ENCODE measurements at regions not wholly inside any gene's neighbourhood (a gene's known extent, or its start where the extent isn't known, plus 50 kb on each side); places are given as distances from the start of the nearest gene placed in this dataset.
A peak's percentile ranks its signal among the peaks of the same experiment; 100 is the strongest.

DNA sequence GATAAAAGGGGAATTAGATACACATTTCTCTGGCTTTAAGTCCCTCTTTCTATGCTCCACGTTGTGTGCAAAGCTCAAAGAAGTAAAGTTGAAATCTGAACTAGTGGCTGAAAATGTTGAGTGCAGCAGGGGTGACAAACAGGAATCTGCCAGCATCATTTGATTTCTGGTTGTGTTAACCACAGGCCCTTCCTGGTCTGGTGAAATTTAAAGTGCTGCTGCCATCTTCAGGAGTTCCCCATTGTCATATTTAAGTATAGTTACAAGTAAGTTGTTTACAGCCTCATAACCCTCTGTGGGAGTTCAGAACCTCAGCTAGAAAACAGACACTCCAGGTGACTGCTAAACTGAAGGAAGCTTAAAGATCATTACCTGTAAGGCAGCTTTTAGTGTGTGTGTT, 90.9 kb upstream of the CCDC196 start:
- intact Hi-C loops (cut with DNase I), result no loop called here

DNA sequence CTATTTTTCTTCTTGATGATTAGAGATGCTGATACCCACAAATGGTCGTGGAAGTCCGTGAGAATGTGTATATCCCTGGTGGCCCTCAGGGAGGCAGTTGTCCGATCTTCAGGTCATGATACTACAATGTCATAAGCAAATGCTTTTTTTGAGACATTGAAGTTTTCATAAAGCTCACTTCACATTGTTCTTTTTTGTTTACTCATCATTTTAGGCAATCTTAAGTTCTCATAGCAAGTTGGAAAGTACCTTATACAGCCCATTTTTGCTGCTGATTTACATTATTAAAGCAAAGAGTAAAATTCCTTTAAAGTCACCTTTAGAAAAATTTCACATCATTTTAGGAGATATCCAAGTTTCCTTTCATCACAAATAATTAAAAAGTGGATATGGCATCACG, 90.0 kb upstream of the CCDC196 start:
- intact Hi-C loops (cut with DNase I), result no loop called here

More for the DNA sequence above, 90.9 kb upstream of the CCDC196 start:
- H3K4me3 ChIP-seq, result no peak overlapping the region
- DNase-seq, result no peak
- no peaks in the 10 kb centered on the region for H3K27me3 ChIP-seq
- H3K36me3 ChIP-seq (replicated peaks in 1 of 2), result no peaks in the 10 kb centered on the region
- H3K27ac ChIP-seq, result no peak overlapping the region
- no peaks in the 10 kb centered on the region for H3K4me1 ChIP-seq (replicated peaks in 1 of 2)
- WGBS, 4 donors, result 15 to 64% (median 46%) methylated on average over 1 of the region's 1 CpG
- no peaks in the 10 kb centered on the region for H3K9me3 ChIP-seq (replicated peaks in 1 of 3)
- TF ChIP-seq, protein P1, sequence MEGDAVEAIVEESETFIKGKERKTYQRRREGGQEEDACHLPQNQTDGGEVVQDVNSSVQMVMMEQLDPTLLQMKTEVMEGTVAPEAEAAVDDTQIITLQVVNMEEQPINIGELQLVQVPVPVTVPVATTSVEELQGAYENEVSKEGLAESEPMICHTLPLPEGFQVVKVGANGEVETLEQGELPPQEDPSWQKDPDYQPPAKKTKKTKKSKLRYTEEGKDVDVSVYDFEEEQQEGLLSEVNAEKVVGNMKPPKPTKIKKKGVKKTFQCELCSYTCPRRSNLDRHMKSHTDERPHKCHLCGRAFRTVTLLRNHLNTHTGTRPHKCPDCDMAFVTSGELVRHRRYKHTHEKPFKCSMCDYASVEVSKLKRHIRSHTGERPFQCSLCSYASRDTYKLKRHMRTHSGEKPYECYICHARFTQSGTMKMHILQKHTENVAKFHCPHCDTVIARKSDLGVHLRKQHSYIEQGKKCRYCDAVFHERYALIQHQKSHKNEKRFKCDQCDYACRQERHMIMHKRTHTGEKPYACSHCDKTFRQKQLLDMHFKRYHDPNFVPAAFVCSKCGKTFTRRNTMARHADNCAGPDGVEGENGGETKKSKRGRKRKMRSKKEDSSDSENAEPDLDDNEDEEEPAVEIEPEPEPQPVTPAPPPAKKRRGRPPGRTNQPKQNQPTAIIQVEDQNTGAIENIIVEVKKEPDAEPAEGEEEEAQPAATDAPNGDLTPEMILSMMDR (IDR thresholded peaks at IDR 0.05), result no peak
- no peak for TF ChIP-seq POLR2A (IDR thresholded peaks at IDR 0.05)

DNA sequence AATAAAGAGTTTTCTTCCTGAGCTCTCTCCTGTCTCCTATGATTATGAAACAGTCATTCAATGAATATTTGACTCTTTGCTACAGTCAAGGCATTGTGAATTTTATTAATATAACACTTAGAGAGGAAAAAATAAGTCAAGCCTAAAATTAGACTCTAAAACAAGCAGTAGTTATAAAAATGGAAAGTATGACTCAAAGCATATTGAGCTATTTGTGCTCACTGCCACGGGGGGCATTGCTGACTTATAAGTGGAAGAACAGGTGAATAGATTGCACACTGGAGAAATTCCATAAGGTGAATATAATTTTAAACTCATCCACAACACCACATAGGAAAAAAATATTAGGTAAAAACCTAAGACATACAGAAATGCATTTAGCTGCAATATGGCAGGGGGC, 87.7 kb upstream of the CCDC196 start:
- WGBS, 4 donors, result 61 to 70% (median 64%) methylated on average over 1 of the region's 1 CpG
- no peak overlapping the region for H3K4me3 ChIP-seq
- DNase-seq, result no peak
- no peaks in the 10 kb centered on the region for H3K9me3 ChIP-seq (replicated peaks in 1 of 3)
- intact Hi-C loops (cut with DNase I), result no loop called here
- H3K36me3 ChIP-seq (replicated peaks in 1 of 2), result no peaks in the 10 kb centered on the region
- TF ChIP-seq, protein P1 (IDR thresholded peaks at IDR 0.05), result no peak
- no peak for TF ChIP-seq POLR2A (IDR thresholded peaks at IDR 0.05)
- no peaks in the 10 kb centered on the region for H3K27me3 ChIP-seq
- H3K4me1 ChIP-seq (replicated peaks in 1 of 2), result no peaks in the 10 kb centered on the region
- no peak overlapping the region for H3K27ac ChIP-seq

More for the DNA sequence above, 90.0 kb upstream of the CCDC196 start:
- Histone ChIP-seq H3K4me3 (no peak overlapping the region), H3K4me1 (replicated peaks in 1 of 2) (no peaks in the 10 kb centered on the region), H3K36me3 (replicated peaks in 1 of 2) (no peaks in the 10 kb centered on the region), H3K27me3 (no peaks in the 10 kb centered on the region), H3K9me3 (replicated peaks in 1 of 3) (no peaks in the 10 kb centered on the region), H3K27ac (no peak overlapping the region)
- WGBS, 4 donors, result 83 to 97% (median 93%) methylated on average over 4 of the region's 4 CpGs
- no peak for DNase-seq
- TF ChIP-seq POLR2A (IDR thresholded peaks at IDR 0.05), result no peak
- TF ChIP-seq, protein P1 (IDR thresholded peaks at IDR 0.05), result no peak

DNA sequence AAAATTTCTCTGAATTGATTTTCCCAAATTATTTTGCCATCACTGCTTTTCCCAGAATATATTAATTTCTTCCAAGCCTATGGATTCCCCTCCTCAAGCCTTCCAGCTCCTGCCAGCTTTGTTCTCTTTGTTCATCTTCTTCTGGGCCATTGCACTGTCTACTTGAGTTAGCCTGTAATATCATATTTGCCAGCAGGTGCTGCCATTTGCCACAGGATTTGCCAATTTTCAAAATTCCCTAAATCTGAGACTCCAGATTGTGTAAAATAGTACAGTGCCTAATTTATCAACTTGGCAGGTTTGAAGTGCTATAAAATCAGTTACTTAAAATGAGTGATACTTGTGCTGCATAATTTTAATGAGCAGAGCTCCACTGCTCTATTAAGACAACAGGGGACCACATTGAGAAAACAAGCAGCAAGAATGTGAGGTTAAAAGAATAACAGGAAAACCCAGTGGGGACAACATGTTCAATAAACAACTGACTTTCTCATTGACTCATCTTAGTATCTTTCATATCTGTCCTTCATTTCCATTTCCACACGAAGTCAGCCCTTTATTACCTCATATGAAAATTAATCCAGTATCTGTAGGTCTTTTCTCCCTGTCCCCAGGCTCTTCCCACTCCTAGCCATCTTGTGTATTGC, 84.6 kb upstream of the CCDC196 start:
- no peaks in the 10 kb centered on the region for H3K9me3 ChIP-seq (replicated peaks in 1 of 3)
- no peak overlapping the region for H3K27ac ChIP-seq
- H3K27me3 ChIP-seq, result no peaks in the 10 kb centered on the region
- no peaks in the 10 kb centered on the region for H3K36me3 ChIP-seq (replicated peaks in 1 of 2)
- TF ChIP-seq POLR2A (IDR thresholded peaks at IDR 0.05), result no peak
- TF ChIP-seq, protein P1 (IDR thresholded peaks at IDR 0.05), result peak in 5 of 6 experiments; percentile 42 to 58 (median 50)
- 18 to 32% (median 24%) methylated on average over 1 of the region's 1 CpG for WGBS, 4 donors
- H3K4me3 ChIP-seq, result no peak overlapping the region
- no peaks in the 10 kb centered on the region for H3K4me1 ChIP-seq (replicated peaks in 1 of 2)
- DNase-seq, result peak in 1 of 7 donors; percentile 4
- intact Hi-C loops (cut with DNase I), result loop anchor here in 1 of 2 donors (5.0 kb wide), 1 partner anchor 44 kb away; no protein-coding TSS in a partner anchor
